Smooth muscle cell (in vitro differentiated cells): ENCODE measurements at regions not wholly inside any gene's neighbourhood (a gene's known extent, or its start where the extent isn't known, plus 50 kb on each side); places are given as distances from the start of the nearest gene placed in this dataset.

Experiments
- DNase-seq: peaks from one replicate; lab custom pipeline; 2025; ENCODE audit not compliant: unreplicated experiment; lab: John Stamatoyannopoulos, UW
- H2AFZ ChIP-seq: fragments of 200-600 bp; sonication (generic); 2 replicates; pipeline ENCODE4 v1.6.0; 2016; ENCODE audit warnings: antibody characterized with exemption, low read depth, mild to moderate bottlenecking
- H3F3A ChIP-seq: fragments of 200-600 bp; sonication (generic); 2 replicates; pipeline ENCODE4 v1.6.0; 2017; ENCODE audit warnings: antibody characterized with exemption, low read depth
- H3K27ac ChIP-seq: fragments of 200-600 bp; sonication (generic); 2 replicates; pipeline ENCODE4 v1.5.1; 2016; ENCODE audit warnings: low read depth, mild to moderate bottlenecking
- H3K27me3 ChIP-seq: fragments of 200-600 bp; sonication (generic); 2 replicates; pipeline ENCODE4 v1.6.1; 2016; ENCODE audit warnings: low read depth, mild to moderate bottlenecking
- H3K36me3 ChIP-seq: fragments of 200-600 bp; sonication (generic); 2 replicates; pipeline ENCODE4 v1.5.1; 2016; ENCODE audit warnings: low read depth
- H3K4me1 ChIP-seq: fragments of 200-600 bp; sonication (generic); 2 replicates; pipeline ENCODE4 v1.5.1; 2016; ENCODE audit warnings: low read depth
- H3K4me2 ChIP-seq: fragments of 200-600 bp; sonication (generic); 2 replicates; pipeline ENCODE4 v1.6.0; 2016; ENCODE audit warnings: mild to moderate bottlenecking
- H3K4me3 ChIP-seq: fragments of 200-600 bp; sonication (generic); 2 replicates; pipeline ENCODE4 v1.5.1; 2016; ENCODE audit warnings: mild to moderate bottlenecking
- H3K79me2 ChIP-seq: fragments of 200-600 bp; sonication (generic); 2 replicates; pipeline ENCODE4 v1.6.0; 2016; ENCODE audit warnings: low read depth, mild to moderate bottlenecking
- H3K9ac ChIP-seq: fragments of 200-600 bp; sonication (generic); 2 replicates; pipeline ENCODE4 v1.6.0; 2016; ENCODE audit warnings: low read depth
- H3K9me3 ChIP-seq: fragments of 200-600 bp; sonication (generic); replicated peaks from 2 replicates; pipeline ENCODE4 v1.5.1; 2016; ENCODE audit warnings: low read depth
- H4K20me1 ChIP-seq: fragments of 200-600 bp; sonication (generic); 2 replicates; pipeline ENCODE4 v1.6.0; 2016; ENCODE audit warnings: low read depth
- WGBS: methylation state at CpG from one replicate; pipeline ENCODE4 v1.1.7; 2016; ENCODE audit warnings: low lambda C conversion rate; 5-methylcytosine and 5-hydroxymethylcytosine counted together
- TF ChIP-seq, protein P1 (sequence below): fragments of 200-600 bp; sonication (generic); IDR thresholded peaks from 2 replicates; pipeline ENCODE4 v1.5.1; 2017; ENCODE audit warnings: borderline replicate concordance, mild to moderate bottlenecking, antibody characterized with exemption; ENCODE audit not compliant: insufficient read depth, poor library complexity, severe bottlenecking

DNA sequence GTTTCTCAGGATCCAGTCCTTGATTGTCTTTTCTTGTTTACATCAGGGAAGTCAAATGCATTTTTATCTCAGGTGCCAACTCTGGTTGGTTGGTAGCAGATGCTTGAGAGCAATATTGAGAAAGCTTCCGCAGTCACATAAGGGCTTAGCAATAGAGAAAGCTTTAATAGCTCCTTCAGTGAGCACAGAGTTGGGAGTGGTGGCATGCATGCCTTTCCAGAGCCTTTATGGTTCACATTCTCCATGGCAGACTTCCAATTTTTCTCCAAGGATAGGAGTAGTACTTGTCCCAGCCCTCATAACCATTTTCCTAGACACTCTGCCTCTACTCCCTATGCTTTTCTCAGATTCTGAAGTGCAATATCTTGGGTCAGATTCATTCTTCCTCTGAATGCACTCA, 280.4 kb downstream of the AEBP2 start:
- H3K4me3 ChIP-seq, result no peak overlapping the region
- DNase-seq, result no peak
- WGBS, result 96% methylated on average over 1 of the region's 1 CpG
- H2AFZ ChIP-seq, result no peak overlapping the region
- no peaks in the 10 kb centered on the region for H3K27me3 ChIP-seq
- no peaks in the 10 kb centered on the region for H3K9me3 ChIP-seq
- H3K36me3 ChIP-seq, result no peaks in the 10 kb centered on the region
- H3K4me1 ChIP-seq, result no peaks in the 10 kb centered on the region
- H3K9ac ChIP-seq, result no peak overlapping the region
- H3K27ac ChIP-seq, result no peak overlapping the region
- TF ChIP-seq, protein P1, sequence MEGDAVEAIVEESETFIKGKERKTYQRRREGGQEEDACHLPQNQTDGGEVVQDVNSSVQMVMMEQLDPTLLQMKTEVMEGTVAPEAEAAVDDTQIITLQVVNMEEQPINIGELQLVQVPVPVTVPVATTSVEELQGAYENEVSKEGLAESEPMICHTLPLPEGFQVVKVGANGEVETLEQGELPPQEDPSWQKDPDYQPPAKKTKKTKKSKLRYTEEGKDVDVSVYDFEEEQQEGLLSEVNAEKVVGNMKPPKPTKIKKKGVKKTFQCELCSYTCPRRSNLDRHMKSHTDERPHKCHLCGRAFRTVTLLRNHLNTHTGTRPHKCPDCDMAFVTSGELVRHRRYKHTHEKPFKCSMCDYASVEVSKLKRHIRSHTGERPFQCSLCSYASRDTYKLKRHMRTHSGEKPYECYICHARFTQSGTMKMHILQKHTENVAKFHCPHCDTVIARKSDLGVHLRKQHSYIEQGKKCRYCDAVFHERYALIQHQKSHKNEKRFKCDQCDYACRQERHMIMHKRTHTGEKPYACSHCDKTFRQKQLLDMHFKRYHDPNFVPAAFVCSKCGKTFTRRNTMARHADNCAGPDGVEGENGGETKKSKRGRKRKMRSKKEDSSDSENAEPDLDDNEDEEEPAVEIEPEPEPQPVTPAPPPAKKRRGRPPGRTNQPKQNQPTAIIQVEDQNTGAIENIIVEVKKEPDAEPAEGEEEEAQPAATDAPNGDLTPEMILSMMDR, result no peak
- H3F3A ChIP-seq, result no peaks in the 10 kb centered on the region
- H3K79me2 ChIP-seq, result no peaks in the 10 kb centered on the region
- H3K4me2 ChIP-seq, result no peak overlapping the region
- H4K20me1 ChIP-seq, result no peaks in the 10 kb centered on the region

GRCh38 chr12:19726122-19726521, 286.8 kb downstream of the AEBP2 start:
- Histone ChIP-seq H3K36me3 (no peaks in the 10 kb centered on the region), H3K27me3 (no peaks in the 10 kb centered on the region), H3K79me2 (no peaks in the 10 kb centered on the region), H3K4me2 (no peak overlapping the region), H3K27ac (no peak overlapping the region), H3K4me3 (no peak overlapping the region), H3F3A (no peaks in the 10 kb centered on the region), H3K4me1 (no peaks in the 10 kb centered on the region), H3K9me3 (no peaks in the 10 kb centered on the region), H4K20me1 (no peaks in the 10 kb centered on the region), H2AFZ (no peak overlapping the region), H3K9ac (no peak overlapping the region)
- TF ChIP-seq, protein P1, result no peak
- WGBS, result 94% methylated on average over 5 of the region's 5 CpGs
- no peak for DNase-seq

- WGBS, result 95% methylated on average over 6 of the region's 6 CpGs
- Histone ChIP-seq H3K4me1 (no peaks in the 10 kb centered on the region), H3K9ac (no peak overlapping the region), H3K36me3 (no peaks in the 10 kb centered on the region), H2AFZ (no peak overlapping the region), H3K4me3 (no peak overlapping the region), H4K20me1 (no peaks in the 10 kb centered on the region), H3K9me3 (no peaks in the 10 kb centered on the region), H3F3A (no peaks in the 10 kb centered on the region), H3K4me2 (no peak overlapping the region), H3K27ac (no peak overlapping the region), H3K79me2 (no peaks in the 10 kb centered on the region), H3K27me3 (no peaks in the 10 kb centered on the region)
- DNase-seq, result no peak
- TF ChIP-seq, protein P1, result no peak
These were observed 287.3 kb downstream of the AEBP2 start for GRCh38 chr12:19726592-19726991.

- H3K79me2 ChIP-seq, result no peaks in the 10 kb centered on the region
- no peak for DNase-seq
- H2AFZ ChIP-seq, result no peak overlapping the region
- no peak overlapping the region for H3K27ac ChIP-seq
- no peaks in the 10 kb centered on the region for H3F3A ChIP-seq
- H3K27me3 ChIP-seq, result no peaks in the 10 kb centered on the region
- H4K20me1 ChIP-seq, result no peaks in the 10 kb centered on the region
- H3K4me1 ChIP-seq, result no peaks in the 10 kb centered on the region
- TF ChIP-seq, protein P1, result no peak
- no peaks in the 10 kb centered on the region for H3K9me3 ChIP-seq
- H3K36me3 ChIP-seq, result no peaks in the 10 kb centered on the region
- H3K4me2 ChIP-seq, result no peak overlapping the region
- H3K4me3 ChIP-seq, result no peak overlapping the region
- H3K9ac ChIP-seq, result no peak overlapping the region
These were observed 297.7 kb downstream of the AEBP2 start for GRCh38 chr12:19737019-19737418.
